22Rv1 (cell line): ENCODE measurements at regions not wholly inside any gene's neighbourhood (a gene's known extent, or its start where the extent isn't known, plus 50 kb on each side); places are given as distances from the start of the nearest gene placed in this dataset.

Experiments used
- ZFX ChIP-seq: fragments of 450-650 bp; IDR thresholded peaks from 2 replicates; pipeline ENCODE4 v1.6.1; 2017; ENCODE audit warnings: antibody characterized with exemption, borderline replicate concordance
- TF ChIP-seq, protein P1 (sequence below): fragments of 450-650 bp; IDR thresholded peaks from 2 replicates; pipeline ENCODE4 v1.5.1; 2017; ENCODE audit warnings: mild to moderate bottlenecking

DNA sequence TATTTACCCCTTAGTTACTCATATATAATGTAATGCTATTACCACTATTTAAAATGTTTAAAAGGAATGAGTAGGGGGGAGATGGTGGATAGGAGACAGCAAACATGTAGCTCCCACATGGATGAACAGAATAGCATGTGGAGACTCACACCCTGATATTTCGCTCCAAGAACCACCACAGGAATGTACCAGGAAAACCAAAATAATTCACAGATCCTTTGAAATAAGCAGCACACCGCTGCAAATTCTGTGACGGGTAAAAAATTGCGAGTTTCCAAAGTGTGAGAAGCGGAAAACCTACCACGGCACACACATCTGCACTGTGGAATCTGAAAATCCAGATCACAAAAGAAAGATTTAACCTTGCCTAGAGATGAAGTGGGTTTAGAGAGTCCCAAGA, 428.2 kb downstream of the TLL1 start:
- TF ChIP-seq, protein P1, sequence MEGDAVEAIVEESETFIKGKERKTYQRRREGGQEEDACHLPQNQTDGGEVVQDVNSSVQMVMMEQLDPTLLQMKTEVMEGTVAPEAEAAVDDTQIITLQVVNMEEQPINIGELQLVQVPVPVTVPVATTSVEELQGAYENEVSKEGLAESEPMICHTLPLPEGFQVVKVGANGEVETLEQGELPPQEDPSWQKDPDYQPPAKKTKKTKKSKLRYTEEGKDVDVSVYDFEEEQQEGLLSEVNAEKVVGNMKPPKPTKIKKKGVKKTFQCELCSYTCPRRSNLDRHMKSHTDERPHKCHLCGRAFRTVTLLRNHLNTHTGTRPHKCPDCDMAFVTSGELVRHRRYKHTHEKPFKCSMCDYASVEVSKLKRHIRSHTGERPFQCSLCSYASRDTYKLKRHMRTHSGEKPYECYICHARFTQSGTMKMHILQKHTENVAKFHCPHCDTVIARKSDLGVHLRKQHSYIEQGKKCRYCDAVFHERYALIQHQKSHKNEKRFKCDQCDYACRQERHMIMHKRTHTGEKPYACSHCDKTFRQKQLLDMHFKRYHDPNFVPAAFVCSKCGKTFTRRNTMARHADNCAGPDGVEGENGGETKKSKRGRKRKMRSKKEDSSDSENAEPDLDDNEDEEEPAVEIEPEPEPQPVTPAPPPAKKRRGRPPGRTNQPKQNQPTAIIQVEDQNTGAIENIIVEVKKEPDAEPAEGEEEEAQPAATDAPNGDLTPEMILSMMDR: no peak
- no peak for TF ChIP-seq ZFX
